Fibroblast of lung (primary cell): ENCODE measurements at regions not wholly inside any gene's neighbourhood (a gene's known extent, or its start where the extent isn't known, plus 50 kb on each side); places are given as distances from the start of the nearest gene placed in this dataset.

Source experiments
- DNase-seq, 2 donors: peaks; one replicate each; pipeline versions ENCODE4 v3.0.0 to v3.0.0-alpha.2; 2010; ENCODE audit warnings: low read depth in 2 of 2
- H2AFZ ChIP-seq: 2 replicates; pipeline ENCODE4 v1.5.1; 2012; ENCODE audit warnings: low read length, control low read depth, inconsistent platforms
- H3K27ac ChIP-seq: 2 replicates; pipeline ENCODE4 v1.5.1; 2011; ENCODE audit warnings: low read length, control low read depth; ENCODE audit not compliant: insufficient read depth
- H3K27me3 ChIP-seq: 2 replicates; pipeline ENCODE4 v1.5.1; 2011; ENCODE audit warnings: mild to moderate bottlenecking, low read length; ENCODE audit not compliant: control insufficient read depth, insufficient read depth
- H3K36me3 ChIP-seq: 2 replicates; pipeline ENCODE4 v1.5.1; 2011; ENCODE audit warnings: low read length; ENCODE audit not compliant: control insufficient read depth, insufficient read depth
- H3K4me1 ChIP-seq: 2 replicates; pipeline ENCODE4 v1.5.1; 2011; ENCODE audit warnings: low read length; ENCODE audit not compliant: control insufficient read depth, insufficient read depth; ENCODE audit errors: extremely low read depth
- H3K4me2 ChIP-seq: 2 replicates; pipeline ENCODE4 v1.5.1; 2011; ENCODE audit warnings: low read length, control low read depth; ENCODE audit not compliant: insufficient read depth; ENCODE audit errors: extremely low read depth
- H3K4me3 ChIP-seq, 4 experiments: fragments of 200-600 bp in 1 of 4; sonication (generic) in 1 of 4; replicated peaks in 1 of 4; 2 replicates each; pipeline ENCODE4 v1.5.1; 2011 to 2016; ENCODE audit warnings: low read length in 4 of 4, low read depth in 3 of 4, mild to moderate bottlenecking in 3 of 4, control low read depth in 2 of 4, inconsistent platforms in 1 of 4, mixed read lengths in 1 of 4; ENCODE audit not compliant: insufficient read depth in 1 of 4; ENCODE audit errors: control extremely low read depth in 1 of 4
- H3K79me2 ChIP-seq: 2 replicates; pipeline ENCODE4 v1.5.1; 2012; ENCODE audit warnings: mild to moderate bottlenecking, low read length, inconsistent platforms; ENCODE audit not compliant: control insufficient read depth, insufficient read depth
- H3K9ac ChIP-seq: 2 replicates; pipeline ENCODE4 v1.5.1; 2011; ENCODE audit warnings: mild to moderate bottlenecking, low read length, control low read depth; ENCODE audit not compliant: insufficient read depth
- H3K9me3 ChIP-seq: 2 replicates; pipeline ENCODE4 v1.5.1; 2012; ENCODE audit warnings: low read depth, low read length; ENCODE audit not compliant: control insufficient read depth, insufficient read depth
- H4K20me1 ChIP-seq: 2 replicates; pipeline ENCODE4 v1.5.1; 2011; ENCODE audit warnings: low read length; ENCODE audit not compliant: control insufficient read depth, insufficient read depth; ENCODE audit errors: extremely low read depth
- CTCF ChIP-seq, 2 donors: IDR thresholded peaks in 1 of 2; conservative IDR thresholded peaks in 1 of 2; 1 replicate in 1 of 2; 2 replicates in 1 of 2; pipeline ENCODE4 v1.5.1; 2011 to 2012; ENCODE audit warnings: low read length in 2 of 2, control low read depth in 1 of 2, inconsistent platforms in 1 of 2, low read depth in 1 of 2, mild to moderate bottlenecking in 1 of 2
- EZH2 ChIP-seq: IDR thresholded peaks from 2 replicates; pipeline ENCODE4 v1.5.1; 2012; ENCODE audit warnings: low read length, control low read depth, mild to moderate bottlenecking; ENCODE audit errors: missing control alignments

GRCh38 chr3:194069421-194070219, 66.3 kb upstream of the HES1 start:
- H3K4me3 ChIP-seq: no peak overlapping the region
- DNase-seq: peak; percentile 54 to 56
- H4K20me1 ChIP-seq: no peaks in the 10 kb centered on the region
- H3K9ac ChIP-seq: no peak overlapping the region
- no peaks in the 10 kb centered on the region for H3K4me1 ChIP-seq
- H3K79me2 ChIP-seq: no peaks in the 10 kb centered on the region
- no peak overlapping the region for H3K4me2 ChIP-seq
- TF ChIP-seq CTCF (conservative IDR thresholded peaks at IDR 0.05 in 1 of 2, IDR thresholded peaks at IDR 0.05 in 1 of 2; ENCODE audit: low read depth in 1 of 2, low read length in 2 of 2) (no peak), EZH2 (no peak)
- H3K27me3 ChIP-seq: peaks cover 22% of the 10 kb centered on the region
- H3K36me3 ChIP-seq: no peaks in the 10 kb centered on the region
- H3K27ac ChIP-seq: no peak overlapping the region
- H3K9me3 ChIP-seq: no peaks in the 10 kb centered on the region
- no peak overlapping the region for H2AFZ ChIP-seq

- no peak overlapping the region for H3K27ac ChIP-seq
- H3K9ac ChIP-seq: peak overlapping the region; percentile 63
- no peak for DNase-seq
These were observed 65.7 kb upstream of the HES1 start for GRCh38 chr3:194070220-194070633.

More at GRCh38 chr3:194070220-194070633, 65.7 kb upstream of the HES1 start:
- peak overlapping the region; percentile 79 for H3K4me2 ChIP-seq
- H2AFZ ChIP-seq: no peak overlapping the region
- TF ChIP-seq EZH2 (peak; percentile 28), CTCF (conservative IDR thresholded peaks at IDR 0.05 in 1 of 2, IDR thresholded peaks at IDR 0.05 in 1 of 2; ENCODE audit: low read depth in 1 of 2, low read length in 2 of 2) (no peak)
- H3K79me2 ChIP-seq: no peaks in the 10 kb centered on the region
- H3K27me3 ChIP-seq: peaks cover 17% of the 10 kb centered on the region
- H4K20me1 ChIP-seq: no peaks in the 10 kb centered on the region
- peak overlapping the region in 1 of 4 experiments; percentile 49 for H3K4me3 ChIP-seq
- no peaks in the 10 kb centered on the region for H3K36me3 ChIP-seq
- H3K4me1 ChIP-seq: no peaks in the 10 kb centered on the region
- H3K9me3 ChIP-seq: no peaks in the 10 kb centered on the region
